GM21381 (cell line): ENCODE measurements at regions not wholly inside any gene's neighbourhood (a gene's known extent, or its start where the extent isn't known, plus 50 kb on each side); places are given as distances from the start of the nearest gene placed in this dataset.
A peak's percentile ranks its signal among the peaks of the same experiment; 100 is the strongest.
"Not testable (repeated sequence)": the region's sequence is repeated elsewhere in the genome, so short reads cannot be mapped to it uniquely, and the experiment has no call there.

Experiments
- ATAC-seq: cut with Tn5 transposase; IDR thresholded peaks from one replicate; pipeline ENCODE4 v1.9.1; 2021; ENCODE audit warnings: mild to moderate bottlenecking, moderate library complexity; ENCODE audit not compliant: unreplicated experiment

DNA sequence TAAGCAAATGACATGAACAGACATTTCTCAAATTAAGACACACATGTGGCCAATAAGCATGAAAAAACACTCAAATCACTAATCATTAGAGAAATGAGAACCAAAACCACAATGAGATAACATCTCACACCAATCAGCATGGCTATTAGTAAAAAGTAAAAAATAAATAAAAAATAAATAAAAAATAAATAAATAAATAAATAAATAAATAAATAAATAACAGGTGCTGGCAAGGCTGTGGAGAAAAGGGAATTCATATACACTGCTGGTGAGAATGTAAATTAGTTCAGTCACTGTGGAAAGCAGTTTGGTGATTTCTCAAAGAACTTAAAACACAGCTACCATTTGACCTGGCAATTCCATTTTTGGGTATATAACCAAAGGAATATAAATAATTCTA, 167.1 kb upstream of the CNKSR2 start:
- no peak for ATAC-seq

DNA sequence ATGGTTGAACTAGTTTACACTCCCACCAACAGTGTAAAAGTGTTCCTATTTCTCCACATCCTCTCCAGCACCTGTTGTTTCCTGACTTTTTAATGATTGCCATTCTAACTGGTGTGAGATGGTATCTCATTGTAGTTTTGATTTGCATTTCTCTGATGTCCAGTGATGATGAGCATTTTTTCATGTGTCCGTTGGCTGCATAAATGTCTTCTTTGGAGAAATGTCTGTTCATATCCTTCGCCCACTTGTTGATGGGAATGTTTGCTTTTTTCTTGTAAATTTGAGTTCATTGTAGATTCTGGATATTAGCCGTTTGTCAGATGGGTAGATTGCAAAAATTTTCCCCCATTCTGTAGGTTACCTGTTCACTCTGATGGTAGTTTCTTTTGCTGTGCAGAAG, 155.0 kb upstream of the CNKSR2 start:
- not testable (repeated sequence) for ATAC-seq

DNA sequence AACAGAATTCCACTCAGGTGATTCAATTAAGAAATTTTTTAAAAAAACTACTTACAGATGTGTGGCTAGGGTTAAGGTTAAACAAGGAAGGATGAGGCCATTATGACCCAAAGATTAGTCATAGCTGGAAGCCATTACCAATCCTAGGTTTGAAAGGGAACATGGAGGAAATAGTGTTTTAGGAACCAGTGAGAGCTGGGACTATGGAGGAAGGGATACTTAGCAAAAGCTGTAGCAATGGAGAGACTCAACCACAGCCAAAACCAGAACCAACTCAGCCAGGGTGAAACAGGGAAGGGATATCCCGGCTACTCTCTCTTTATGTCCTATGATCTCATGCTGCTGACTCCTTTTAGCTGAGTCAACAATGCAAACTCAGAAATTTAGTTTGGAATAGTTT, 148.6 kb upstream of the CNKSR2 start:
- no peak for ATAC-seq

DNA sequence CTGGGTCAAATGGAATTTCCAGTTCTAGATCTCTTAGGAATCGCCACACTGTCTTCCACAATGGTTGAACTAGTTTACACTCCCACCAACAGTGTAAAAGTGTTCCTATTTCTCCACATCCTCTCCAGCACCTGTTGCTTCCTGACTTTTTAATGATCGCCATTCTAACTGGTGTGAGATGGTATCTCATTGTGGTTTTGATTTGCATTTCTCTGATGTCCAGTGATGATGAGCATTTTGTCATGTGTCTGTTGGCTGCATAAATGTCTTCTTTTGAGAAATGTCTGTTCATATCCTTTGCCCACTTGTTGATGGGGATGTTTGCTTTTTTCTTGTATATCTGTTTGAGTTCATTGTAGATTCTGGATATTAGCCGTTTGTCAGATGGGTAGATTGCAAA, 145.2 kb upstream of the CNKSR2 start:
- ATAC-seq: not testable (repeated sequence)

DNA sequence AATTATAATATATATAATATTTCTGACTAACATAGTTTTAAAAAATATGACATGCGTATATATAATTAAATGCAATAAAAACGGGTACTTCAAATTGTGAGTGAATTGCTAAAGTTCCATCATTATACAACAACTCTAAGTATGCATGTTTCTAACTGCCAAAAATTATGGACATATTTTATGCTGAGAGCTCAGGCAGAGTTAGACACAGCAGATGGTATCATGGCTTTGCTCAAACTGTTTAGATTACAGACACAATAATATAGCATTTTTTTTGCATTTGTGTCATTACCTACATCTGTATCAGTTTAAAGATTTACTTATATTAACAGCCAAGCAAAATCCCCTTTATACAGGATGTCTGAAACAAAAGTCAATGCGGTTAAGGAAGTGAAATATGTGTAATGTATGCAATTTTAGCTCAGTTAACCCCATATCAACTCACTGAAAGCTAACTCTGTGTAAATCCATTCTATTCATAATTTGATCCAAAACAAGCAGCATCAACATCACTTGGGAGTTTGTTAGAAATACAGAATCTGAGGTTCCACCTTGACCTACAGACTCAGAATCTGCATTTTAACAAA, 119.1 kb upstream of the CNKSR2 start:
- peak; percentile 88 for ATAC-seq

DNA sequence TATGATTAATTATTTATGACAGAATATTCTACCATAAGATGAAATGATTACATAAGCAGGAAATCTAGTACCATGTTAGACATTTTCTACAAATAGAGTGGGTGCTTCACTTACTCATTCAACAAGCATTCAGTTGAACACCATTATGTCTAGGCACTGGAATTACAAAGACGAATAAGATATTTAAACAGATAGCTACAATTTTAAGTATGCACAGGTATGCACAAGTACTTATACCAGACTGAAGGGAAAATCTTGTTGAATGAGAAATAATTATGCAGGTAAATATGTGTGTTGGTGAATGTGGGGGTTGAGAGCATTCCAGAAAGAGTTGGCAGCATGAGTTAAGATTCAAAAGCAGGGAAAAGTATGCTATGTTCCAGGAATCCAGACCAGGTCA, 107.3 kb upstream of the CNKSR2 start:
- no peak for ATAC-seq

DNA sequence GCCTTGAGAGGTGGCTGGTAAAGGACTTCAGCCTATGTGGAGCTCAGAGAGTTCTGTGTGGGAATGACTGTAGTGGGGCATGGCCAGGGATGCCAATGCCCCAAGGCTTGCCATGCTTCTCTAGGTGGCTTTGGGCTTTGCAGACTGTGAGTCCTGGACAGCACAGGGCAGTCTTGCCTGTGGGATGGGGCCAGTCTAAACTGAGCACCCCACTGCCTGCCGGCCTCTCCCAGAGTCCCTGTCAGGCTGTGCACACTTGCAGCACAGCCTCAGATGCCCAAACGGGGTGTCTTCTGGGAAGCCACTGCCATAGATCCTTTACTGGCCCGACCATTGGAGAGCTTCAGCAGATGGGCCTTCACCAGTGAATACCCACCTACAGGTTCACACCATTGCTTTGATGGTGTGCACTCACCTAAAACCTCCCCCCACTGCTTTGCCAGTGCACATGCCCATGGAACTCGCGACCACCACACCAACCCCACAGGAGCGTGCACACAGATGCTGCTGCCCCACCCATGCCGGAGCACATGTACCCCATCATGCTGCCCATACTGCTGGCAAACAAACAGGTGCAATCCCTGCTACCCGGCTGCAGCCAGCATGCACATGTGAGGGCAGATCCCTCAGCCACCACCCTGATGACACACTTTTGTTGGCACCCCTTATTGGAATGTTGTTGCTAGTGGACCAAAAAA, 97.3 kb upstream of the CNKSR2 start:
- no peak for ATAC-seq

DNA sequence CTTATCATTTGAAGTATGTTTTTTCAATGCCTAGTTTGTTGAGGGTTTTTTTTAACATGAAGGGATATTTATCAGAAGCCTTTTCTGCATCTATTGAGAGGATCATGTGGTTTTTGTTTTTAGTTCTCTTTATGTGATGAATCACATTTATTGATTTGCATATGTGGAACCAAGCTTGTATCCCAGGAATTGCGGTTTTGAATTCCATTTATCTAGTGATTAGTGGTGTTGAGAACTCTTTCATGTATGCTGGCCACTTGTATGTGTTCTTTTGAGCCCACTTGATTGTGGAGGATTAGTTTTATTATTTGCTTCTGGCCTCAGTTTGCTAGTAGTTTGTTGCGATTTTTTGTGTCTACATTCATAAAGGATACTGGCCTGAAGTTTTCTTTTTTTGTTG, 85.0 kb upstream of the CNKSR2 start:
- no peak for ATAC-seq

DNA sequence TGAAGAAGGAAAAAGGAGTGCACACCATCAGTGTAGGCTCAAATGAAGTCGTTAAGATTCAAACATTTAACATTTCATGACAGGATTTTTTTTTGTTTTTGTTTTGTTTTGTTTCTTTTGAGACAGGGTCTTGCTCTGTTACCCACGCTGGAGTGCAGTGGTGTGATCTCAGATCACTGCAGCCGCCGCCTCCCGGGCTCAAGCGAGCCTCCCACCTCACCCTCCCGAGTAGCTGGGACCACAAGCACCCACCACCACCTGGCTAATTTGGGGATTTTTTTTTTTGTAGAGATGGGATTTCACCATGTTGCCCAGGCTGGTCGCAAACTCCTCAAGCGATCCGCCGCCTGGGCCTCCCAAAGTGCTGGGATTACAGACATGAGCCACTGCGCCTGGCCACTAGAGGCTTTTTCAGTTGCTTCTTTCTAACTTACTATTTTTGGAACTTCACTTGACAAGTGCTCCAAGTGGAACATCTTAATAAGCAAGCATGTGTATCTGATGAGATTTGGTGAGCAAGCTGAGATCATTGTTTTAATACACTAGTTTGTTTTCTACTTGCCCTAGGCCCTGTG, 78.9 kb upstream of the CNKSR2 start:
- no peak for ATAC-seq

DNA sequence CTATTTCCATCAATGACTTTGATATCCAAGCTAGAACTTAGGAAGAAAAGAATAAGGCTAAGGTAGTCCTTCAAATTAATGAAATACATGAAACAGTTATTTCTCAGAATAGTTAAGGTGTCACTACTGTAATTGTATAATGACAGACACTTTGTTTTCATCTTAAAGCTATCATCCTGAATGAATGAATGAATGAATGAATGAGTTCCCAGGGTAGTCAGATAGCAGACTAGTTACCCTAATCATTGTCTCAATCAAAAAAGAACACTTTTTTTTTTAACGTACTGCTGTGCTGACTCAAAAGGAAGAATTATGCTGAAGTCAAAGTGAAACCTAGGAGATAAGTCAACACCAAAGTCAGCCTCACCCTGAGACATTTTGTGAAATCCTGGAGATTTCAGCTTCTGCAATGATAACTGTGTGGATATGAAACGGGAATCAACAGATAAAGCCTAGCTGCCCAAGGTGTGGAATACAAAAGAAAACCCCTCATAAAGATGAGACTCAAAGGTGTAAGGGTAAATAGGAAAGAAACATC, 68.3 kb upstream of the CNKSR2 start:
- ATAC-seq: no peak

DNA sequence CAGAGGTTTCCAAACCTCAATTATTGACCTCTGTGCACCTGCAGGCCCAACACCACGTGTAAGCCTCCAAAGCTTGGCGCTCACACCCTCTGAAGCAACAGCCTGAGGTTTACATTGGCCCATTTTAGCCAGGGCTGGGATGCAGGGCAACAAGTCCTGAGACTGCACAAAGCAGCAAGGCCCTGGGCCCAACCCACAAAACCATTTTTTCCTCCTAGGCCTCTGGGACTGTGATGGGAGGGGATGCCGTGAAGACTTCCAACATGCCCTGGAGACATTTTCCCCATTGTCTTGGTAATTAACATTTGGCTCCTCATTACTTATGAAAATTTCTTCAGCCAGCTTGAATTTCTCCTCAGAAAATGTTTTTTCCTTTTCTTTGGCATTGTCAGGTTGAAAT, 54.9 kb upstream of the CNKSR2 start:
- no peak for ATAC-seq
